HCT116 (cell line): ENCODE measurements at regions not wholly inside any gene's neighbourhood (a gene's known extent, or its start where the extent isn't known, plus 50 kb on each side); places are given as distances from the start of the nearest gene placed in this dataset.

Experiments used
- ATAC-seq: fragments of 200-7000 bp; cut with Tn5 transposase; 2 replicates; pipeline ENCODE4 v1.9.1; 2020; ENCODE audit warnings: mild to moderate bottlenecking, moderate library complexity
- BruUV-seq: library from RNA; stranded (reverse); fragments of 400-500 nt; replicated peaks from 2 replicates; lab custom pipeline; 2021; lab: Mats Ljungman, UMichigan
- CTCF ChIA-PET: fragments of 300-600 bp; sonication (Branson Sonifier 250); formaldehyde crosslinking; loops from one replicate; lab custom pipeline; 2021; ENCODE audit warnings: antibody characterized with exemption; lab: Charles Lee
- POLR2A ChIA-PET: fragments of 300-600, 350-600 bp; sonication (Branson Sonifier 250); formaldehyde crosslinking; loops from one replicate; lab custom pipeline; 2021; ENCODE audit warnings: antibody characterized with exemption; lab: Charles Lee
- RAD21 ChIA-PET, 2 experiments: fragments of 300-600 bp; sonication (Branson Sonifier 250); formaldehyde crosslinking; loops; one replicate each; lab custom pipeline; 2023; ENCODE audit warnings: low total read pairs in 2 of 2; ENCODE audit not compliant: uncharacterized antibody in 2 of 2, unreplicated experiment in 2 of 2, low non-redundant PET in 1 of 2; lab: Charles Lee
- DNase-seq: peaks from one replicate; pipeline ENCODE4 v3.0.0-alpha.2; 2010; ENCODE audit warnings: low read depth, low spot score
- H2AFZ ChIP-seq: fragments of 200-600 bp; shearing (Covaris generic), sonication (generic); 2 replicates; pipeline ENCODE4 v1.6.1; 2017; ENCODE audit warnings: low read depth, mixed run types, mixed read lengths, antibody characterized with exemption, low read length; ENCODE audit not compliant: poor library complexity, severe bottlenecking
- H3K27ac ChIP-seq: 2 replicates; pipeline ENCODE4 v1.5.1; 2012; ENCODE audit warnings: low read depth, low read length
- H3K27me3 ChIP-seq: fragments of 200-600 bp; sonication (generic); 2 replicates; pipeline ENCODE4 v1.6.1; 2016; ENCODE audit warnings: mixed run types, low read length, mixed read lengths; ENCODE audit not compliant: insufficient read depth
- H3K36me3 ChIP-seq, 2 experiments: fragments of 200-500 bp in 1 of 2; fragments of 200-600 bp in 1 of 2; sonication (Bioruptor generic) in 1 of 2; sonication (generic) in 1 of 2; 2 replicates each; pipeline versions ENCODE4 v1.5.1 to v1.6.1; 2014 to 2016; ENCODE audit warnings: low read length in 2 of 2, inconsistent platforms in 1 of 2, mixed read lengths in 1 of 2, mixed run types in 1 of 2; ENCODE audit not compliant: insufficient read depth in 2 of 2, control insufficient read depth in 1 of 2
- H3K4me1 ChIP-seq, 2 experiments: fragments of 200-600 bp in 1 of 2; sonication (generic) in 1 of 2; 2 replicates each; pipeline versions ENCODE4 v1.5.1 to v1.6.1; 2012 to 2017; ENCODE audit warnings: low read length in 2 of 2, inconsistent platforms in 1 of 2, mild to moderate bottlenecking in 1 of 2, mixed read lengths in 1 of 2, mixed run types in 1 of 2, moderate library complexity in 1 of 2; ENCODE audit not compliant: insufficient read depth in 2 of 2, control insufficient read depth in 1 of 2
- H3K4me2 ChIP-seq: fragments of 200-600 bp; sonication (generic); 2 replicates; pipeline ENCODE4 v1.6.1; 2017; ENCODE audit warnings: mixed run types, low read length, mixed read lengths
- H3K4me3 ChIP-seq, 2 experiments: fragments of 200-600 bp in 1 of 2; sonication (generic) in 1 of 2; replicated peaks in 1 of 2; 2 replicates each; pipeline ENCODE4 v1.5.1; 2011 to 2016; ENCODE audit warnings: low read length in 2 of 2, control low read depth in 1 of 2, low read depth in 1 of 2, mild to moderate bottlenecking in 1 of 2, mixed read lengths in 1 of 2, mixed run types in 1 of 2
- H3K79me2 ChIP-seq: fragments of 200-600 bp; sonication (generic); 2 replicates; pipeline ENCODE4 v1.6.1; 2017; ENCODE audit warnings: mild to moderate bottlenecking, mixed run types, low read length, moderate library complexity, mixed read lengths; ENCODE audit not compliant: insufficient read depth
- H3K9ac ChIP-seq: fragments of 200-600 bp; sonication (generic); 2 replicates; pipeline ENCODE4 v1.6.1; 2016; ENCODE audit warnings: low read length, mixed read lengths
- H3K9me2 ChIP-seq: fragments of 200-600 bp; sonication (generic), shearing (Covaris generic); 2 replicates; pipeline ENCODE4 v1.6.1; 2017; ENCODE audit warnings: mixed run types, mild to moderate bottlenecking, moderate library complexity; ENCODE audit not compliant: insufficient read depth
- H3K9me3 ChIP-seq, 2 experiments: fragments of 200-500 bp in 1 of 2; fragments of 200-600 bp in 1 of 2; sonication (Bioruptor generic) in 1 of 2; sonication (generic) in 1 of 2; 2 replicates each; pipeline ENCODE4 v1.6.1; 2014 to 2017; ENCODE audit warnings: low read length in 2 of 2, mixed read lengths in 2 of 2, inconsistent platforms in 1 of 2, low read depth in 1 of 2, mild to moderate bottlenecking in 1 of 2, mixed run types in 1 of 2, moderate library complexity in 1 of 2; ENCODE audit not compliant: control insufficient read depth in 1 of 2, insufficient read depth in 1 of 2
- H4K20me1 ChIP-seq: fragments of 200-600 bp; sonication (generic), shearing (Covaris generic); 2 replicates; pipeline ENCODE4 v1.6.1; 2017; ENCODE audit warnings: mixed run types, mild to moderate bottlenecking, moderate library complexity; ENCODE audit not compliant: insufficient read depth
- CBX3 ChIP-seq: IDR thresholded peaks from 2 replicates; pipeline ENCODE4 v1.6.1; 2012; ENCODE audit warnings: low read depth
- CEBPB ChIP-seq: IDR thresholded peaks from 2 replicates; pipeline ENCODE4 v1.6.1; 2012; ENCODE audit warnings: low read depth
- ELF1 ChIP-seq: IDR thresholded peaks from 2 replicates; pipeline ENCODE4 v1.6.1; 2012; ENCODE audit warnings: low read depth, borderline replicate concordance
- EZH2 ChIP-seq: fragments of 200-600 bp; sonication (generic); IDR thresholded peaks from 2 replicates; pipeline ENCODE4 v1.6.1; 2017; ENCODE audit warnings: antibody characterized with exemption, mixed run types
- EZH2phosphoT487 ChIP-seq: fragments of 200-600 bp; IDR thresholded peaks from 2 replicates; pipeline ENCODE4 v1.6.1; 2018; ENCODE audit warnings: antibody characterized with exemption, borderline replicate concordance
- FOSL1 ChIP-seq: IDR thresholded peaks from 2 replicates; pipeline ENCODE4 v1.6.1; 2012; ENCODE audit warnings: low read depth
- JUND ChIP-seq: IDR thresholded peaks from 2 replicates; pipeline ENCODE4 v1.6.1; 2012
- POLR2A ChIP-seq: IDR thresholded peaks from 2 replicates; pipeline ENCODE4 v1.7.0; 2011; ENCODE audit warnings: borderline replicate concordance; ENCODE audit not compliant: insufficient read depth, insufficient read length; ENCODE audit errors: extremely low read depth
- POLR2AphosphoS5 ChIP-seq: IDR thresholded peaks from 2 replicates; pipeline ENCODE4 v1.6.1; 2011; ENCODE audit warnings: mild to moderate bottlenecking, low read depth, low read length, moderate library complexity
- SP1 ChIP-seq: IDR thresholded peaks from 2 replicates; pipeline ENCODE4 v1.6.1; 2012; ENCODE audit warnings: low read depth
- SRF ChIP-seq: IDR thresholded peaks from 2 replicates; pipeline ENCODE4 v1.6.1; 2012; ENCODE audit warnings: low read depth
- TCF7L2 ChIP-seq: IDR thresholded peaks from 2 replicates; pipeline ENCODE4 v1.7.0; 2011; ENCODE audit warnings: borderline replicate concordance, inconsistent platforms; ENCODE audit not compliant: insufficient read depth, insufficient read length; ENCODE audit errors: extremely low read depth
- YY1 ChIP-seq: IDR thresholded peaks from 2 replicates; pipeline ENCODE4 v1.6.1; 2011; ENCODE audit warnings: low read length, low read depth, moderate library complexity, mild to moderate bottlenecking; ENCODE audit not compliant: insufficient replicate concordance; ENCODE audit errors: extremely low read depth
- ZFX ChIP-seq: fragments of 450-650 bp; IDR thresholded peaks from 2 replicates; pipeline ENCODE4 v1.6.1; 2017
- ZNF274 ChIP-seq: fragments of 200-500 bp; sonication (Bioruptor generic); IDR thresholded peaks from 2 replicates; pipeline ENCODE4 v1.6.1; 2014; ENCODE audit warnings: mild to moderate bottlenecking, low read depth, low read length, inconsistent platforms
- intact Hi-C: fragments of 100-400 bp; cut with micrococcal nuclease; formaldehyde crosslinking; loops from 2 replicates; pipeline ENCODE4 v1.10.0; 2022
- TF ChIP-seq, protein P1 (sequence below): IDR thresholded peaks from 2 replicates; pipeline ENCODE4 v1.6.1; 2012; ENCODE audit warnings: low read depth
- TF ChIP-seq, protein P2 (sequence below): IDR thresholded peaks from 2 replicates; pipeline ENCODE4 v1.6.1; 2012
- TF ChIP-seq, protein P3 (sequence below): IDR thresholded peaks from 2 replicates; pipeline ENCODE4 v1.6.1; 2012
- TF ChIP-seq, protein P4 (sequence below): IDR thresholded peaks from 2 replicates; pipeline ENCODE4 v1.6.1; 2011; ENCODE audit warnings: mild to moderate bottlenecking, low read length, moderate library complexity; ENCODE audit not compliant: insufficient replicate concordance; ENCODE audit errors: extremely low read depth
- TF ChIP-seq, protein P5 (sequence below), 3 experiments: fragments of 200-600 bp in 1 of 3; sonication (generic) in 1 of 3; IDR thresholded peaks in 2 of 3; conservative IDR thresholded peaks in 1 of 3; 2 replicates each; pipeline ENCODE4 v1.5.1; 2012 to 2017; ENCODE audit warnings: low read depth in 2 of 3, low read length in 2 of 3, antibody characterized with exemption in 1 of 3, borderline replicate concordance in 1 of 3, control low read depth in 1 of 3, mild to moderate bottlenecking in 1 of 3, mixed read lengths in 1 of 3, mixed run types in 1 of 3, moderate library complexity in 1 of 3; ENCODE audit not compliant: insufficient read depth in 1 of 3

- intact Hi-C loops, result no loop called here
- CTCF ChIA-PET, result no interaction called here
Measured at GRCh38 chr4:18192901-18193300, 171.3 kb upstream of the LCORL start.

More at GRCh38 chr4:18192901-18193300, 171.3 kb upstream of the LCORL start:
- H3K79me2 ChIP-seq, result no peaks in the 10 kb centered on the region
- peaks cover 14% of the 10 kb centered on the region for H3K27me3 ChIP-seq
- H2AFZ ChIP-seq, result no peak overlapping the region
- H3K9ac ChIP-seq, result no peak overlapping the region
- BruUV-seq, result no TSS peak
- no peak overlapping the region for H3K4me2 ChIP-seq
- H4K20me1 ChIP-seq, result no peaks in the 10 kb centered on the region
- H3K9me2 ChIP-seq, result no peaks in the 10 kb centered on the region
- no peak for DNase-seq
- RAD21 ChIA-PET, result no interaction called here
- POLR2A ChIA-PET, result no interaction called here
- TF ChIP-seq EZH2 (no peak), TCF7L2 (no peak), CEBPB (no peak), CBX3 (no peak), YY1 (no peak), ELF1 (no peak), ZFX (no peak), POLR2AphosphoS5 (no peak), EZH2phosphoT487 (no peak), SP1 (no peak), FOSL1 (no peak), SRF (no peak), ZNF274 (no peak), POLR2A (no peak), JUND (no peak)
- TF ChIP-seq, protein P1, sequence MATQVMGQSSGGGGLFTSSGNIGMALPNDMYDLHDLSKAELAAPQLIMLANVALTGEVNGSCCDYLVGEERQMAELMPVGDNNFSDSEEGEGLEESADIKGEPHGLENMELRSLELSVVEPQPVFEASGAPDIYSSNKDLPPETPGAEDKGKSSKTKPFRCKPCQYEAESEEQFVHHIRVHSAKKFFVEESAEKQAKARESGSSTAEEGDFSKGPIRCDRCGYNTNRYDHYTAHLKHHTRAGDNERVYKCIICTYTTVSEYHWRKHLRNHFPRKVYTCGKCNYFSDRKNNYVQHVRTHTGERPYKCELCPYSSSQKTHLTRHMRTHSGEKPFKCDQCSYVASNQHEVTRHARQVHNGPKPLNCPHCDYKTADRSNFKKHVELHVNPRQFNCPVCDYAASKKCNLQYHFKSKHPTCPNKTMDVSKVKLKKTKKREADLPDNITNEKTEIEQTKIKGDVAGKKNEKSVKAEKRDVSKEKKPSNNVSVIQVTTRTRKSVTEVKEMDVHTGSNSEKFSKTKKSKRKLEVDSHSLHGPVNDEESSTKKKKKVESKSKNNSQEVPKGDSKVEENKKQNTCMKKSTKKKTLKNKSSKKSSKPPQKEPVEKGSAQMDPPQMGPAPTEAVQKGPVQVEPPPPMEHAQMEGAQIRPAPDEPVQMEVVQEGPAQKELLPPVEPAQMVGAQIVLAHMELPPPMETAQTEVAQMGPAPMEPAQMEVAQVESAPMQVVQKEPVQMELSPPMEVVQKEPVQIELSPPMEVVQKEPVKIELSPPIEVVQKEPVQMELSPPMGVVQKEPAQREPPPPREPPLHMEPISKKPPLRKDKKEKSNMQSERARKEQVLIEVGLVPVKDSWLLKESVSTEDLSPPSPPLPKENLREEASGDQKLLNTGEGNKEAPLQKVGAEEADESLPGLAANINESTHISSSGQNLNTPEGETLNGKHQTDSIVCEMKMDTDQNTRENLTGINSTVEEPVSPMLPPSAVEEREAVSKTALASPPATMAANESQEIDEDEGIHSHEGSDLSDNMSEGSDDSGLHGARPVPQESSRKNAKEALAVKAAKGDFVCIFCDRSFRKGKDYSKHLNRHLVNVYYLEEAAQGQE, result no peak
- TF ChIP-seq, protein P2, sequence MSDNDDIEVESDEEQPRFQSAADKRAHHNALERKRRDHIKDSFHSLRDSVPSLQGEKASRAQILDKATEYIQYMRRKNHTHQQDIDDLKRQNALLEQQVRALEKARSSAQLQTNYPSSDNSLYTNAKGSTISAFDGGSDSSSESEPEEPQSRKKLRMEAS, result no peak
- TF ChIP-seq, protein P3, sequence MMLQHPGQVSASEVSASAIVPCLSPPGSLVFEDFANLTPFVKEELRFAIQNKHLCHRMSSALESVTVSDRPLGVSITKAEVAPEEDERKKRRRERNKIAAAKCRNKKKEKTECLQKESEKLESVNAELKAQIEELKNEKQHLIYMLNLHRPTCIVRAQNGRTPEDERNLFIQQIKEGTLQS, result no peak
- TF ChIP-seq, protein P4, sequence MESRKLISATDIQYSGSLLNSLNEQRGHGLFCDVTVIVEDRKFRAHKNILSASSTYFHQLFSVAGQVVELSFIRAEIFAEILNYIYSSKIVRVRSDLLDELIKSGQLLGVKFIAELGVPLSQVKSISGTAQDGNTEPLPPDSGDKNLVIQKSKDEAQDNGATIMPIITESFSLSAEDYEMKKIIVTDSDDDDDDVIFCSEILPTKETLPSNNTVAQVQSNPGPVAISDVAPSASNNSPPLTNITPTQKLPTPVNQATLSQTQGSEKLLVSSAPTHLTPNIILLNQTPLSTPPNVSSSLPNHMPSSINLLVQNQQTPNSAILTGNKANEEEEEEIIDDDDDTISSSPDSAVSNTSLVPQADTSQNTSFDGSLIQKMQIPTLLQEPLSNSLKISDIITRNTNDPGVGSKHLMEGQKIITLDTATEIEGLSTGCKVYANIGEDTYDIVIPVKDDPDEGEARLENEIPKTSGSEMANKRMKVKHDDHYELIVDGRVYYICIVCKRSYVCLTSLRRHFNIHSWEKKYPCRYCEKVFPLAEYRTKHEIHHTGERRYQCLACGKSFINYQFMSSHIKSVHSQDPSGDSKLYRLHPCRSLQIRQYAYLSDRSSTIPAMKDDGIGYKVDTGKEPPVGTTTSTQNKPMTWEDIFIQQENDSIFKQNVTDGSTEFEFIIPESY, result no peak
- TF ChIP-seq, protein P5, sequence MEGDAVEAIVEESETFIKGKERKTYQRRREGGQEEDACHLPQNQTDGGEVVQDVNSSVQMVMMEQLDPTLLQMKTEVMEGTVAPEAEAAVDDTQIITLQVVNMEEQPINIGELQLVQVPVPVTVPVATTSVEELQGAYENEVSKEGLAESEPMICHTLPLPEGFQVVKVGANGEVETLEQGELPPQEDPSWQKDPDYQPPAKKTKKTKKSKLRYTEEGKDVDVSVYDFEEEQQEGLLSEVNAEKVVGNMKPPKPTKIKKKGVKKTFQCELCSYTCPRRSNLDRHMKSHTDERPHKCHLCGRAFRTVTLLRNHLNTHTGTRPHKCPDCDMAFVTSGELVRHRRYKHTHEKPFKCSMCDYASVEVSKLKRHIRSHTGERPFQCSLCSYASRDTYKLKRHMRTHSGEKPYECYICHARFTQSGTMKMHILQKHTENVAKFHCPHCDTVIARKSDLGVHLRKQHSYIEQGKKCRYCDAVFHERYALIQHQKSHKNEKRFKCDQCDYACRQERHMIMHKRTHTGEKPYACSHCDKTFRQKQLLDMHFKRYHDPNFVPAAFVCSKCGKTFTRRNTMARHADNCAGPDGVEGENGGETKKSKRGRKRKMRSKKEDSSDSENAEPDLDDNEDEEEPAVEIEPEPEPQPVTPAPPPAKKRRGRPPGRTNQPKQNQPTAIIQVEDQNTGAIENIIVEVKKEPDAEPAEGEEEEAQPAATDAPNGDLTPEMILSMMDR (IDR thresholded peaks at IDR 0.05 in 2 of 3, conservative IDR thresholded peaks at IDR 0.05 in 1 of 3; ENCODE audit: borderline replicate concordance in 1 of 3, insufficient read depth in 1 of 3, low read depth in 2 of 3, low read length in 2 of 3), result no peak
- H3K36me3 ChIP-seq, result no peaks in the 10 kb centered on the region
- ATAC-seq, result no peak
- no peak overlapping the region for H3K4me3 ChIP-seq
- no peaks in the 10 kb centered on the region for H3K4me1 ChIP-seq
- no peak overlapping the region for H3K27ac ChIP-seq
- H3K9me3 ChIP-seq, result no peaks in the 10 kb centered on the region
